Pancreas (tissue), 10 donors: ENCODE measurements at regions not wholly inside any gene's neighbourhood (a gene's known extent, or its start where the extent isn't known, plus 50 kb on each side); places are given as distances from the start of the nearest gene placed in this dataset.

ENCODE experiments used
- ATAC-seq, 4 donors: fragments of 200-7000 bp; cut with Tn5 transposase; one replicate each; pipeline versions ENCODE4 v1.8.0 to v1.9.1; 2020; ENCODE audit warnings: mild to moderate bottlenecking in 4 of 4, moderate library complexity in 4 of 4
- DNase-seq, 6 donors: peaks; one replicate each; pipeline ENCODE4 v3.0.0-alpha.2; 2020
- FAIRE-seq: peaks from 2 replicates; lab custom pipeline; 2012; peaks lifted over from hg19 to GRCh38; lab: Jason Lieb, UNC
- H3K27ac ChIP-seq, 4 donors: fragments of 200-600 bp; sonication (generic); 1 replicate in 3 of 4; 2 replicates in 1 of 4; pipeline versions ENCODE4 v1.5.0 to v1.8.0; 2020
- H3K27me3 ChIP-seq, 4 donors: fragments of 200-600 bp; one replicate each; pipeline ENCODE4 v1.8.0; 2021
- H3K36me3 ChIP-seq, 3 donors: fragments of 200-600 bp; sonication (generic) in 1 of 3; one replicate each; pipeline versions ENCODE4 v1.5.0 to v1.8.0; 2020 to 2021
- H3K4me1 ChIP-seq, 3 donors: fragments of 200-600 bp; one replicate each; pipeline ENCODE4 v1.8.0; 2021
- H3K4me3 ChIP-seq, 4 donors: fragments of 200-600 bp; sonication (generic) in 2 of 4; one replicate each; pipeline versions ENCODE4 v1.5.0 to v1.8.0; 2020 to 2021
- H3K9me3 ChIP-seq, 4 donors: fragments of 200-600 bp; one replicate each; pipeline ENCODE4 v1.8.0; 2021
- CTCF ChIP-seq, 4 donors: fragments of 200-600 bp; sonication (generic) in 3 of 4; IDR thresholded peaks; one replicate each; pipeline versions ENCODE4 v1.5.0 to v1.8.0; 2021; ENCODE audit warnings: antibody characterized with exemption in 4 of 4
- WGBS, 2 donors: extraction: QIAGEN DNeasy Blood & Tissue Kit; methylation state at CpG; one replicate each; pipeline ENCODE4 v1.1.7; 2013; 5-methylcytosine and 5-hydroxymethylcytosine counted together
- intact Hi-C, 3 donors: fragments of 100-400 bp; cut with DNase I; formaldehyde crosslinking; loops; one replicate each; pipeline versions ENCODE4 v1.11.1 to v1.14.2; 2022
- donor health status: healthy with polysubstance abuse.
- donor health status: DM: no; HTN: no; CAD: no; lungs with moderate emphysema.
- donor health status: DM: no; HTN: no; CAD: no.
- donor health status: control.
- donor health status: control.
- donor health status: Bipolar disorder and iron deficiency.
- donor health status: DM: yes; HTN: yes; CAD: no.
- donor health status: DM: no; HTN: no; CAD: no.
- donor health status: DM: no; HTN: no; CAD: no.
- donor health status: DM: yes; HTN: yes; CAD: no.

GRCh38 chr3:103825586-103825985, 1390.8 kb downstream of the ZPLD1 start:
- H3K27ac ChIP-seq, result no peak overlapping the region
- no peak overlapping the region for H3K4me3 ChIP-seq
- TF ChIP-seq CTCF (IDR thresholded peaks at IDR 0.05), result no peak
- intact Hi-C loops, result no loop called here
- no peaks in the 10 kb centered on the region for H3K9me3 ChIP-seq
- no peaks in the 10 kb centered on the region for H3K36me3 ChIP-seq
- H3K4me1 ChIP-seq, result no peaks in the 10 kb centered on the region
- DNase-seq, result no peak
- no peak for FAIRE-seq
- no peak for ATAC-seq
- no peaks in the 10 kb centered on the region for H3K27me3 ChIP-seq

- Histone ChIP-seq H3K27ac (no peak overlapping the region), H3K4me1 (no peaks in the 10 kb centered on the region), H3K27me3 (no peaks in the 10 kb centered on the region), H3K9me3 (no peaks in the 10 kb centered on the region), H3K4me3 (no peak overlapping the region), H3K36me3 (no peaks in the 10 kb centered on the region)
- no peak for DNase-seq
- intact Hi-C loops, result no loop called here
- no peak for TF ChIP-seq CTCF (IDR thresholded peaks at IDR 0.05)
- no peak for ATAC-seq
- no peak for FAIRE-seq
Observed at GRCh38 chr3:103829723-103830326, 1395.0 kb downstream of the ZPLD1 start.

- 56 to 59% methylated on average over 8 of the region's 8 CpGs for WGBS, 2 donors
Observed at GRCh38 chr3:103847081-103848062, 1412.6 kb downstream of the ZPLD1 start.

GRCh38 chr3:103851793-103852192, 1417.0 kb downstream of the ZPLD1 start:
- FAIRE-seq (no peak), ATAC-seq (no peak), DNase-seq (no peak)
- Histone ChIP-seq H3K27ac (no peak overlapping the region), H3K9me3 (no peaks in the 10 kb centered on the region), H3K4me1 (no peaks in the 10 kb centered on the region), H3K27me3 (no peaks in the 10 kb centered on the region), H3K4me3 (no peak overlapping the region), H3K36me3 (no peaks in the 10 kb centered on the region)
- TF ChIP-seq CTCF (IDR thresholded peaks at IDR 0.05), result no peak
- intact Hi-C loops, result no loop called here

More at GRCh38 chr3:103847081-103848062, 1412.6 kb downstream of the ZPLD1 start:
- H3K27me3 ChIP-seq, result no peaks in the 10 kb centered on the region
- no peak overlapping the region for H3K4me3 ChIP-seq
- FAIRE-seq (no peak), DNase-seq (no peak), ATAC-seq (no peak)
- H3K27ac ChIP-seq, result no peak overlapping the region
- TF ChIP-seq CTCF (IDR thresholded peaks at IDR 0.05), result no peak
- H3K4me1 ChIP-seq, result no peaks in the 10 kb centered on the region
- H3K36me3 ChIP-seq, result no peaks in the 10 kb centered on the region
- H3K9me3 ChIP-seq, result no peaks in the 10 kb centered on the region
- intact Hi-C loops, result no loop called here

GRCh38 chr3:103862415-103862814, 1427.6 kb downstream of the ZPLD1 start:
- intact Hi-C loops, result no loop called here
- Histone ChIP-seq H3K4me3 (no peak overlapping the region), H3K36me3 (no peaks in the 10 kb centered on the region), H3K9me3 (no peaks in the 10 kb centered on the region), H3K4me1 (no peaks in the 10 kb centered on the region), H3K27ac (no peak overlapping the region), H3K27me3 (no peaks in the 10 kb centered on the region)
- ATAC-seq, result no peak
- DNase-seq, result no peak
- no peak for FAIRE-seq
- TF ChIP-seq CTCF (IDR thresholded peaks at IDR 0.05), result no peak
